ENCODE measurements at regions not wholly inside any gene's neighbourhood (a gene's known extent, or its start where the extent isn't known, plus 50 kb on each side); places are given as distances from the start of the nearest gene placed in this dataset.

DNA sequence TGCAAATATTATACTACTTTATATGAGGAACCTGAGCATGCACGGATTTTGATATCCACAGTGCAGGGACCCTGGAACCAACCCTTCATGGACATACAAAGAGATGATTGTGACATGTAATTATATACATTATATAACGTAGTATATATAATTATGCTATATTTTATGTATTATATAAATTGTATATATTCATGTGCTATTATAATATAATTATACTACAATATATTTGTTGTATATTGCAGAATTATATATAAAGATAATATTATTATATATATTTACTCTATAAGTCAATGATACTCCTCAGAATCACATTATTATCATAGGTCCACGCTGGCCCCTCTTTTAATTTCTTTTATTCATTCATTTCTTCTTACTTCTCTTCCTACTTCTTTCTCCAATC, 70.9 kb downstream of the TNFSF18 start:
- Histone ChIP-seq H3K9ac (ENCODE audit: low read length) (no peak overlapping the region), H4K20me1 (ENCODE audit: insufficient read depth, low read length) (no peaks in the 10 kb centered on the region), H3K9me2 (replicated peaks; ENCODE audit: insufficient read depth, low read length) (no peaks in the 10 kb centered on the region), H3K9me3 (replicated peaks; ENCODE audit: insufficient read depth, low read length) (no peaks in the 10 kb centered on the region), H2AFZ (ENCODE audit: low read length) (no peak overlapping the region), H3F3A (ENCODE audit: insufficient read depth, low read length) (no peaks in the 10 kb centered on the region), H3K4me1 (ENCODE audit: low read length) (no peaks in the 10 kb centered on the region), H3K36me3 (replicated peaks; ENCODE audit: insufficient read depth, low read length) (no peaks in the 10 kb centered on the region), H3K27me3 (replicated peaks; ENCODE audit: insufficient read depth, low read length) (no peaks in the 10 kb centered on the region), H3K4me2 (ENCODE audit: low read depth, low read length) (no peak overlapping the region), H3K4me3 (ENCODE audit: low read length) (no peak overlapping the region), H3K79me2 (ENCODE audit: low read length) (no peaks in the 10 kb centered on the region), H3K27ac (ENCODE audit: low read length) (no peak overlapping the region)
- TF ChIP-seq EZH2 (optimal IDR thresholded peaks at IDR 0.05; ENCODE audit: low read depth, low read length) (no peak), EZH2phosphoT487 (IDR thresholded peaks at IDR 0.05; ENCODE audit: low read length) (no peak)
- TF ChIP-seq, protein P1, sequence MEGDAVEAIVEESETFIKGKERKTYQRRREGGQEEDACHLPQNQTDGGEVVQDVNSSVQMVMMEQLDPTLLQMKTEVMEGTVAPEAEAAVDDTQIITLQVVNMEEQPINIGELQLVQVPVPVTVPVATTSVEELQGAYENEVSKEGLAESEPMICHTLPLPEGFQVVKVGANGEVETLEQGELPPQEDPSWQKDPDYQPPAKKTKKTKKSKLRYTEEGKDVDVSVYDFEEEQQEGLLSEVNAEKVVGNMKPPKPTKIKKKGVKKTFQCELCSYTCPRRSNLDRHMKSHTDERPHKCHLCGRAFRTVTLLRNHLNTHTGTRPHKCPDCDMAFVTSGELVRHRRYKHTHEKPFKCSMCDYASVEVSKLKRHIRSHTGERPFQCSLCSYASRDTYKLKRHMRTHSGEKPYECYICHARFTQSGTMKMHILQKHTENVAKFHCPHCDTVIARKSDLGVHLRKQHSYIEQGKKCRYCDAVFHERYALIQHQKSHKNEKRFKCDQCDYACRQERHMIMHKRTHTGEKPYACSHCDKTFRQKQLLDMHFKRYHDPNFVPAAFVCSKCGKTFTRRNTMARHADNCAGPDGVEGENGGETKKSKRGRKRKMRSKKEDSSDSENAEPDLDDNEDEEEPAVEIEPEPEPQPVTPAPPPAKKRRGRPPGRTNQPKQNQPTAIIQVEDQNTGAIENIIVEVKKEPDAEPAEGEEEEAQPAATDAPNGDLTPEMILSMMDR (IDR thresholded peaks at IDR 0.05; ENCODE audit: low read length) = no peak
- no peak for DNase-seq

DNA sequence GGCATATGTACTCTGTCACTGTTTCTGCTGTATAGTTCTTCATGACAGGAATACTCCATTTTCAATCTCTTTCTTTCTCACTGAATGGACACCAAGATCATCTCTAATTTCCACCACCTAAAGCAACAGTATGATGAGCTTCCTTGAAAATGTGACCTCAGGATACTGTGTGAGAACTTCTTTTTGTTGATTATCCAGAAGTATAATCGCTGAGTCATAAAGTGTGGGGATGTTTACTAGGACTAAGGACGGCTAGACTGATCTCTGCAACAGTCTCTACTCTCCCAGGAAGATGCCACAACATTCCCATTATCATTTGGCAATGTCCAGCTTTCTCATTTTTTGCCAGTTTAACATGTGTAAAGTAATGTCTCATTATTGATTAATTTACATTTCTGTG, 70.3 kb downstream of the TNFSF18 start:
- no peaks in the 10 kb centered on the region for H3K27me3 ChIP-seq (replicated peaks; ENCODE audit: insufficient read depth, low read length)
- H3F3A ChIP-seq (ENCODE audit: insufficient read depth, low read length) = no peaks in the 10 kb centered on the region
- no peak overlapping the region for H3K4me3 ChIP-seq (ENCODE audit: low read length)
- no peaks in the 10 kb centered on the region for H4K20me1 ChIP-seq (ENCODE audit: insufficient read depth, low read length)
- DNase-seq = no peak
- no peaks in the 10 kb centered on the region for H3K36me3 ChIP-seq (replicated peaks; ENCODE audit: insufficient read depth, low read length)
- H3K9me3 ChIP-seq (replicated peaks; ENCODE audit: insufficient read depth, low read length) = no peaks in the 10 kb centered on the region
- no peak overlapping the region for H2AFZ ChIP-seq (ENCODE audit: low read length)
- no peaks in the 10 kb centered on the region for H3K79me2 ChIP-seq (ENCODE audit: low read length)
- no peak overlapping the region for H3K27ac ChIP-seq (ENCODE audit: low read length)
- TF ChIP-seq, protein P1 (IDR thresholded peaks at IDR 0.05; ENCODE audit: low read length) = no peak
- TF ChIP-seq EZH2 (optimal IDR thresholded peaks at IDR 0.05; ENCODE audit: low read depth, low read length) (no peak), EZH2phosphoT487 (IDR thresholded peaks at IDR 0.05; ENCODE audit: low read length) (no peak)
- no peak overlapping the region for H3K4me2 ChIP-seq (ENCODE audit: low read depth, low read length)
- H3K4me1 ChIP-seq (ENCODE audit: low read length) = no peaks in the 10 kb centered on the region
- no peaks in the 10 kb centered on the region for H3K9me2 ChIP-seq (replicated peaks; ENCODE audit: insufficient read depth, low read length)
- H3K9ac ChIP-seq (ENCODE audit: low read length) = no peak overlapping the region

DNA sequence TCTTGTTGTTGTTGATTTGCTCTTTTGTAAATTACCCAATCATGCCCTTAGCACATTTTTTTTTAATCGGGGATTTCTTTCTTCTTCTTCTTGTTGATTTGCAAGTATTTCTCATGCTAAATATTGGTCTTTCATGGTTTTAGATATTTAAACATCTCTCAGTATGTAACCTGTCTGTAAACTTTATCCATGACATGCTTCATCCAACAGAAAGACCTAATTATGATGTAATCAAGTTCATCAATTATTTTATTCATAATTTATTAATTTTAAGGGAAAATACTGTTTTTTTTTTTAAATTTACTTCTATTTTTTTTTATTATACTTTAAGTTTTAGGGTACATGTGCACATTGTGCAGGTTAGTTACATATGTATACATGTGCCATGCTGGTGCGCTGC, 69.8 kb downstream of the TNFSF18 start:
- no peak overlapping the region for H3K27ac ChIP-seq (ENCODE audit: low read length)
- no peak overlapping the region for H3K9ac ChIP-seq (ENCODE audit: low read length)
- no peak for DNase-seq
- no peaks in the 10 kb centered on the region for H3K4me1 ChIP-seq (ENCODE audit: low read length)
- no peak overlapping the region for H3K4me2 ChIP-seq (ENCODE audit: low read depth, low read length)
- no peaks in the 10 kb centered on the region for H3K36me3 ChIP-seq (replicated peaks; ENCODE audit: insufficient read depth, low read length)
- no peaks in the 10 kb centered on the region for H3K79me2 ChIP-seq (ENCODE audit: low read length)
- no peak overlapping the region for H2AFZ ChIP-seq (ENCODE audit: low read length)
- TF ChIP-seq EZH2 (optimal IDR thresholded peaks at IDR 0.05; ENCODE audit: low read depth, low read length) = no peak
- TF ChIP-seq EZH2phosphoT487 (IDR thresholded peaks at IDR 0.05; ENCODE audit: low read length) = no peak
- TF ChIP-seq, protein P1 (IDR thresholded peaks at IDR 0.05; ENCODE audit: low read length) = no peak
- no peak overlapping the region for H3K4me3 ChIP-seq (ENCODE audit: low read length)
- no peaks in the 10 kb centered on the region for H3K9me2 ChIP-seq (replicated peaks; ENCODE audit: insufficient read depth, low read length)
- no peaks in the 10 kb centered on the region for H3K9me3 ChIP-seq (replicated peaks; ENCODE audit: insufficient read depth, low read length)
- no peaks in the 10 kb centered on the region for H3K27me3 ChIP-seq (replicated peaks; ENCODE audit: insufficient read depth, low read length)
- H4K20me1 ChIP-seq (ENCODE audit: insufficient read depth, low read length) = no peaks in the 10 kb centered on the region
- H3F3A ChIP-seq (ENCODE audit: insufficient read depth, low read length) = no peaks in the 10 kb centered on the region

All from MM.1S (cell line).